OCI-LY1 (cell line): ENCODE measurements at regions not wholly inside any gene's neighbourhood (a gene's known extent, or its start where the extent isn't known, plus 50 kb on each side); places are given as distances from the start of the nearest gene placed in this dataset.
A peak's percentile ranks its signal among the peaks of the same experiment; 100 is the strongest.
"Not testable (repeated sequence)": the region's sequence is repeated elsewhere in the genome, so short reads cannot be mapped to it uniquely, and the experiment has no call there.

Experiments
- H2AFZ ChIP-seq: fragments of 200-600 bp; sonication (generic), shearing (Covaris generic); 2 replicates; pipeline ENCODE4 v1.6.0; 2014; ENCODE audit warnings: antibody characterized with exemption, mild to moderate bottlenecking, low read length
- H3F3A ChIP-seq: fragments of 200-600 bp; sonication (generic), shearing (Covaris generic); 2 replicates; pipeline ENCODE4 v1.6.0; 2014; ENCODE audit warnings: mild to moderate bottlenecking, antibody characterized with exemption, low read length, moderate library complexity; ENCODE audit not compliant: insufficient read depth
- H3K27ac ChIP-seq: fragments of 200-600 bp; sonication (generic); 2 replicates; pipeline ENCODE4 v1.5.1; 2014; ENCODE audit warnings: low read length, mixed run types, mild to moderate bottlenecking, low read depth; ENCODE audit not compliant: poor library complexity, severe bottlenecking
- H3K27me3 ChIP-seq: fragments of 200-600 bp; sonication (generic); 2 replicates; pipeline ENCODE4 v1.6.0; 2014; ENCODE audit warnings: antibody characterized with exemption, mild to moderate bottlenecking, low read length, moderate library complexity; ENCODE audit not compliant: insufficient read depth
- H3K36me3 ChIP-seq: fragments of 200-600 bp; sonication (generic); 2 replicates; pipeline ENCODE4 v1.6.1; 2014; ENCODE audit warnings: mild to moderate bottlenecking, antibody characterized with exemption, low read length, moderate library complexity, mixed read lengths; ENCODE audit not compliant: insufficient read depth
- H3K4me1 ChIP-seq: fragments of 200-600 bp; sonication (generic); 2 replicates; pipeline ENCODE4 v1.5.1; 2014; ENCODE audit warnings: mild to moderate bottlenecking, low read length, moderate library complexity; ENCODE audit not compliant: insufficient read depth, severe bottlenecking
- H3K4me2 ChIP-seq: fragments of 200-600 bp; sonication (generic), shearing (Covaris generic); 2 replicates; pipeline ENCODE4 v1.6.1; 2014; ENCODE audit warnings: low read length
- H3K4me3 ChIP-seq: fragments of 200-600 bp; sonication (generic); 2 replicates; pipeline ENCODE4 v1.5.1; 2014; ENCODE audit warnings: low read length, low read depth, mild to moderate bottlenecking, mixed read lengths; ENCODE audit not compliant: poor library complexity, severe bottlenecking
- H3K79me2 ChIP-seq: fragments of 200-600 bp; shearing (Covaris generic); 2 replicates; pipeline ENCODE4 v1.6.1; 2016; ENCODE audit warnings: mixed run types, low read length, mixed read lengths; ENCODE audit not compliant: insufficient read depth
- H3K9ac ChIP-seq: fragments of 200-600 bp; sonication (generic), shearing (Covaris generic); 2 replicates; pipeline ENCODE4 v1.6.1; 2014; ENCODE audit warnings: mild to moderate bottlenecking, low read length, mixed read lengths
- H3K9me2 ChIP-seq: fragments of 200-600 bp; sonication (generic), shearing (Covaris generic); 2 replicates; pipeline ENCODE4 v1.6.1; 2014; ENCODE audit warnings: low read depth, mild to moderate bottlenecking, low read length, mixed read lengths
- H3K9me3 ChIP-seq: fragments of 200-600 bp; shearing (Covaris generic); 2 replicates; pipeline ENCODE4 v1.6.1; 2014; ENCODE audit warnings: low read length, mixed read lengths
- H4K20me1 ChIP-seq: fragments of 200-600 bp; sonication (generic), shearing (Covaris generic); 2 replicates; pipeline ENCODE4 v1.6.0; 2016; ENCODE audit warnings: mild to moderate bottlenecking, low read length; ENCODE audit not compliant: insufficient read depth
- CTCF ChIP-seq: fragments of 200-600 bp; sonication (generic), shearing (Covaris generic); IDR thresholded peaks from 2 replicates; pipeline ENCODE4 v1.5.1; 2017; ENCODE audit warnings: mild to moderate bottlenecking, antibody characterized with exemption, low read length, moderate library complexity, mixed read lengths
- EZH2 ChIP-seq: fragments of 200-600 bp; sonication (generic), shearing (Covaris generic); IDR thresholded peaks from 2 replicates; pipeline ENCODE4 v1.8.0; 2017; ENCODE audit warnings: borderline replicate concordance, mixed run types, mild to moderate bottlenecking, antibody characterized with exemption, low read length, moderate library complexity, mixed read lengths

GRCh38 chr5:4584982-4585381, 555.1 kb upstream of the ADAMTS16 start:
- Histone ChIP-seq H3K9me3 (no peaks in the 10 kb centered on the region), H3K27me3 (no peaks in the 10 kb centered on the region), H3K9me2 (no peaks in the 10 kb centered on the region), H3K4me1 (peaks cover 11% of the 10 kb centered on the region), H3K27ac (no peak overlapping the region), H3K4me3 (no peak overlapping the region), H3K79me2 (no peaks in the 10 kb centered on the region), H2AFZ (no peak overlapping the region), H3K9ac (no peak overlapping the region), H4K20me1 (no peaks in the 10 kb centered on the region), H3F3A (no peaks in the 10 kb centered on the region), H3K4me2 (no peak overlapping the region), H3K36me3 (no peaks in the 10 kb centered on the region)
- TF ChIP-seq CTCF: no peak
- no peak for TF ChIP-seq EZH2

DNA sequence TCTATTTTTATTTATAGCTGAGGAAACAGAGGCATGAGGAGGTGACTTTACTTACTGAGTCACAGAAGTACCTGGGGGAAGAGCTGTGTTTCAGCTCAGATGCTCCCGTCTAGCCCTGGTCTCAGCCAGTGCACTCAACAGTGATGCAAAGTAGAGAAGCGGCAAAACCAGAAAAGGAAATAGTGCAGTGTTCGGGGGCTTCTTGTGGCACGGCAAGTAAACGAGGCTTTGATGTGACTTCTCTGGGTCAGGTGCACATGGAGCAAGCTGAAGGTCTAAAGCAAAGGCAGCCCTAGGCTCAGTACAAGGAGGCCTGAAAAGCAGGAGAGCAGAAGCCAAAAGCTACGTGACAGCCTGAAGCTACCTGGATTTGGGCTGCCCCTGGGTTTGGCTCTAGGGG, 526.7 kb upstream of the ADAMTS16 start:
- H3K9ac ChIP-seq: peak overlapping the region; percentile 32; the same call in 1 of the 2 replicates
- H3K4me3 ChIP-seq: no peak overlapping the region
- peak overlapping the region; percentile 17; the same call in 1 of the 2 replicates for H3K4me2 ChIP-seq
- no peaks in the 10 kb centered on the region for H3K79me2 ChIP-seq
- H3K36me3 ChIP-seq: no peaks in the 10 kb centered on the region
- no peaks in the 10 kb centered on the region for H3K27me3 ChIP-seq
- H3K4me1 ChIP-seq: peaks cover 42% of the 10 kb centered on the region
- H3F3A ChIP-seq: no peaks in the 10 kb centered on the region
- peak overlapping the region; percentile 88 for H3K27ac ChIP-seq
- no peaks in the 10 kb centered on the region for H3K9me2 ChIP-seq
- TF ChIP-seq CTCF (no peak), EZH2 (no peak)
- 0 out of 2 replicates have a peak, but pooled peaks cover 3% of the 10 kb centered on the region for H3K9me3 ChIP-seq
- no peaks in the 10 kb centered on the region for H4K20me1 ChIP-seq
- H2AFZ ChIP-seq: no peak overlapping the region

- Histone ChIP-seq H3K9ac (peak overlapping the region; percentile 32; the same call in 1 of the 2 replicates), H3K4me2 (peak overlapping the region; percentile 17; the same call in 1 of the 2 replicates), H3K4me3 (no peak overlapping the region), H2AFZ (peak overlapping the region; percentile 80; the same call in 1 of the 2 replicates), H3K27ac (peak overlapping the region; percentile 88), H3K27me3 (no peaks in the 10 kb centered on the region), H3K36me3 (no peaks in the 10 kb centered on the region), H3F3A (no peaks in the 10 kb centered on the region), H3K9me3 (0 out of 2 replicates have a peak, but pooled peaks cover 3% of the 10 kb centered on the region), H3K9me2 (no peaks in the 10 kb centered on the region), H4K20me1 (no peaks in the 10 kb centered on the region), H3K4me1 (peaks cover 42% of the 10 kb centered on the region), H3K79me2 (no peaks in the 10 kb centered on the region)
- TF ChIP-seq EZH2 (no peak), CTCF (no peak)
Observed at GRCh38 chr5:4614088-4614487, 526.0 kb upstream of the ADAMTS16 start.

GRCh38 chr5:4615369-4615768, 524.8 kb upstream of the ADAMTS16 start:
- not testable (repeated sequence) for H3K9ac ChIP-seq, H3K36me3 ChIP-seq, H3K9me3 ChIP-seq, H3K4me2 ChIP-seq, H2AFZ ChIP-seq, H4K20me1 ChIP-seq, H3K9me2 ChIP-seq, H3K4me3 ChIP-seq, H3F3A ChIP-seq, H3K27ac ChIP-seq, H3K27me3 ChIP-seq, H3K79me2 ChIP-seq
- peaks cover 42% of the 10 kb centered on the region for H3K4me1 ChIP-seq
